ENCODE measurements at regions not wholly inside any gene's neighbourhood (a gene's known extent, or its start where the extent isn't known, plus 50 kb on each side); places are given as distances from the start of the nearest gene placed in this dataset.

DNA sequence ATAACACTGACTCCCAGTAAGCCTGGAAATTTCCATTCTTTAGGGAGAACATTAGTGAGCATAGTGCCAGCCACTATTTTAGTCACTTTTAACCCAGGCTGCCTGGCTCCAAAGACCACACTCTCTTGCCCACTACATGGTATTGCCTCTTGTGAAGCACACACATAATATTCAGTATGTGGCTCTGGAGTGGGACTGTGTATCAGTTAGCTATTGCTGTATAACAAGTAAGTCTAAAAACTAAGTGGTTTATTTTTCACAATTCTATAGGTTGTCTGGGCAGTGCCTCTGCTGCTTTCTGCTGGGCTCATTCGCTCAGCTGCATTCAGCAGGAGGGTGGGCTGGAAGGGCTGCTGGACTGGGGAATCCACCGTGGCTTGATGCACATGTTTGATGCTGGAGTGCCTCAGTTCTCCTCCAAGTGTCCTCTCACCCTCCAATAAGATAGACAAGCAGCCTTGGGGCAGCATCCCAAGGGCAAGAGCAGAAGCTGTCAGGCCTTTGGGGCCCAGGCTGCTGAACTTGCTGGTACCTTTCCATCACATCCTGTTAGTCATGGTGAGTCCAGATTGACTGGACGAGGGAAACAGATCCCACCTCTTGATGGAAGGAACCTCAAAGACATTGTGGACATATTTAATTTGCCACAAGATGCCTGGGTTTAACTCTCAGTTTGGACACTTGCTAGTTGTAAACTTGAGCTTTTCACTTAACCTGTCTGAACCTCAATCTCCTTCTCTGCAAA lies 66.6 kb upstream of the TLE3 start:
- no peak overlapping the region for H3K23ac ChIP-seq (ENCODE audit: insufficient read length)
- H2BK20ac ChIP-seq (ENCODE audit: low read length): no peak overlapping the region
- H2BK120ac ChIP-seq (replicated peaks; ENCODE audit: low read depth, low read length): no peak overlapping the region
- no peak overlapping the region for H3K14ac ChIP-seq (ENCODE audit: insufficient read length)
- H3K18ac ChIP-seq (ENCODE audit: extremely low read depth, low read length): no peak overlapping the region
- H3K9ac ChIP-seq (replicated peaks in 1 of 4; ENCODE audit: extremely low read depth in 1 of 4, low read depth in 3 of 4, low read length in 3 of 4): no peak overlapping the region
- H3K27me3 ChIP-seq (replicated peaks in 1 of 4; ENCODE audit: control insufficient read depth in 3 of 4, extremely low read depth in 1 of 4, insufficient read depth in 3 of 4, low read length in 3 of 4): no peaks in the 10 kb centered on the region
- no peak overlapping the region for H2BK12ac ChIP-seq (ENCODE audit: low read depth, low read length)
- FAIRE-seq (no peak), DNase-seq (ENCODE audit: low read depth in 1 of 2, low spot score in 2 of 2) (no peak)
- WGBS, 2 experiments (ENCODE audit: extremely low coverage in 1 of 2, insufficient coverage in 1 of 2, insufficient read length in 1 of 2, insufficient replicate concordance in 2 of 2, low coverage in 1 of 2, low lambda C conversion rate in 2 of 2, missing lambda C conversion rate in 1 of 2): 86% methylated on average over 3 of the region's 3 CpGs; no CpG with 5 or more reads in 1 of the 2 experiments
- H3K79me1 ChIP-seq (ENCODE audit: low read depth, low read length): no peaks in the 10 kb centered on the region
- H3K4me3 ChIP-seq (ENCODE audit: extremely low read depth in 1 of 4, insufficient read depth in 2 of 4, low read depth in 3 of 4, low read length in 4 of 4): no peak overlapping the region
- H4K8ac ChIP-seq (ENCODE audit: extremely low read depth, insufficient read depth, low read length): no peak overlapping the region; the same call in 1 of the 2 replicates
- H2AK5ac ChIP-seq (ENCODE audit: low read depth, low read length): no peak overlapping the region
- H3K4me1 ChIP-seq (replicated peaks in 1 of 4; ENCODE audit: control insufficient read depth in 3 of 4, insufficient read depth in 4 of 4, low read length in 3 of 4): peaks cover 3 to 6% (median 4%) of the 10 kb centered on the region in 4 experiments
- no peaks in the 10 kb centered on the region for H4K20me1 ChIP-seq (replicated peaks in 1 of 2; ENCODE audit: control insufficient read depth in 1 of 2, insufficient read depth in 2 of 2, low read length in 2 of 2)
- H3K27ac ChIP-seq (ENCODE audit: low read depth, low read length): no peak overlapping the region
- H3K4me2 ChIP-seq (ENCODE audit: insufficient read depth in 1 of 2, low read depth in 2 of 2, low read length in 2 of 2): no peak overlapping the region
- H3K36me3 ChIP-seq (ENCODE audit: control insufficient read depth in 2 of 4, insufficient read depth in 4 of 4, low read length in 3 of 4): no peaks in the 10 kb centered on the region
- ChIA-PET CTCF (ENCODE audit: partially characterized antibody) (interaction anchor here (1.2 kb wide), 1 partner anchor 19 kb away, joined by 3 read pairs; no protein-coding TSS in a partner anchor), POLR2A (ENCODE audit: partially characterized antibody) (interaction anchor here (0.8 kb wide), 1 partner anchor 18 kb away, joined by 3 read pairs; no protein-coding TSS in a partner anchor)
- H4K5ac ChIP-seq (ENCODE audit: insufficient read length, low read depth, low read length): no peak overlapping the region
- H3K9me3 ChIP-seq (ENCODE audit: insufficient read depth in 2 of 2, low read depth in 1 of 2, low read length in 1 of 2): no peaks in the 10 kb centered on the region
- H2BK15ac ChIP-seq (ENCODE audit: low read length): no peak overlapping the region
- no peak overlapping the region for H3K56ac ChIP-seq (replicated peaks; ENCODE audit: insufficient read length, low read depth, low read length)
- H2AFZ ChIP-seq (ENCODE audit: low read length): no peak overlapping the region
- H3K79me2 ChIP-seq (ENCODE audit: control insufficient read depth in 1 of 2, insufficient read depth in 2 of 2, low read length in 2 of 2): no peaks in the 10 kb centered on the region
- H2BK5ac ChIP-seq (ENCODE audit: low read depth, low read length): no peak overlapping the region
- no peak overlapping the region for H4K91ac ChIP-seq (replicated peaks; ENCODE audit: insufficient read length, low read length)
- H3K4ac ChIP-seq (replicated peaks; ENCODE audit: insufficient read length, low read depth, low read length): no peak overlapping the region
- H3K23me2 ChIP-seq (ENCODE audit: low read depth, low read length): no peaks in the 10 kb centered on the region; the same call in 1 of the 2 replicates
- no peak for TF ChIP-seq CBX8 (IDR thresholded peaks at IDR 0.05; ENCODE audit: borderline replicate concordance, low read depth, low read length)
- TF ChIP-seq NRF1 (IDR thresholded peaks at IDR 0.05; ENCODE audit: low read depth, low read length): no peak
- TF ChIP-seq EZH2 (IDR thresholded peaks at IDR 0.05; ENCODE audit: low read depth, low read length, severe bottlenecking): no peak
- no peak for TF ChIP-seq KDM1A (IDR thresholded peaks at IDR 0.05; ENCODE audit: borderline replicate concordance, low read length)
- TF ChIP-seq, protein P1, sequence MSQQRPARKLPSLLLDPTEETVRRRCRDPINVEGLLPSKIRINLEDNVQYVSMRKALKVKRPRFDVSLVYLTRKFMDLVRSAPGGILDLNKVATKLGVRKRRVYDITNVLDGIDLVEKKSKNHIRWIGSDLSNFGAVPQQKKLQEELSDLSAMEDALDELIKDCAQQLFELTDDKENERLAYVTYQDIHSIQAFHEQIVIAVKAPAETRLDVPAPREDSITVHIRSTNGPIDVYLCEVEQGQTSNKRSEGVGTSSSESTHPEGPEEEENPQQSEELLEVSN (IDR thresholded peaks at IDR 0.05): no peak
- no peak for TF ChIP-seq FOSL1 (IDR thresholded peaks at IDR 0.05; ENCODE audit: insufficient read depth, low read depth, low read length)
- no peak for TF ChIP-seq CBX5 (IDR thresholded peaks at IDR 0.05; ENCODE audit: low read depth, low read length)
- no peak for TF ChIP-seq SP2 (IDR thresholded peaks at IDR 0.05; ENCODE audit: low read length)
- TF ChIP-seq POLR2AphosphoS5 (IDR thresholded peaks at IDR 0.05; ENCODE audit: low read depth, low read length): no peak
- TF ChIP-seq CREB1 (IDR thresholded peaks at IDR 0.05): no peak
- TF ChIP-seq BCL11A (IDR thresholded peaks at IDR 0.05; ENCODE audit: low read depth in 2 of 2, low read length in 2 of 2): no peak
- TF ChIP-seq EGR1 (IDR thresholded peaks at IDR 0.05; ENCODE audit: borderline replicate concordance, low read depth, low read length): no peak

Measured in H1 (cell line).